ENCODE measurements at regions not wholly inside any gene's neighbourhood (a gene's known extent, or its start where the extent isn't known, plus 50 kb on each side); places are given as distances from the start of the nearest gene placed in this dataset.

GRCh38 chr3:28982906-28983305 is 298.0 kb upstream of the RBMS3 start:
- no peaks in the 10 kb centered on the region for H3K36me3 ChIP-seq
- H3K4me3 ChIP-seq (ENCODE audit: low read depth in 1 of 2, low read length in 1 of 2), result no peak overlapping the region
- no peak for TF ChIP-seq CTCF (IDR thresholded peaks at IDR 0.05)
- no peaks in the 10 kb centered on the region for H3K4me1 ChIP-seq (ENCODE audit: control insufficient read depth in 1 of 2, insufficient read depth in 1 of 2, low read depth in 1 of 2, low read length in 1 of 2)
- no peaks in the 10 kb centered on the region for H3K27me3 ChIP-seq
- H3K9me3 ChIP-seq, result no peaks in the 10 kb centered on the region
- H3K27ac ChIP-seq, result no peak overlapping the region

GRCh38 chr3:28986922-28987321 is 293.9 kb upstream of the RBMS3 start:
- H3K36me3 ChIP-seq, result no peaks in the 10 kb centered on the region
- no peak overlapping the region for H3K4me3 ChIP-seq (ENCODE audit: low read depth in 1 of 2, low read length in 1 of 2)
- no peak overlapping the region for H3K27ac ChIP-seq
- H3K4me1 ChIP-seq (ENCODE audit: control insufficient read depth in 1 of 2, insufficient read depth in 1 of 2, low read depth in 1 of 2, low read length in 1 of 2), result no peaks in the 10 kb centered on the region
- H3K9me3 ChIP-seq, result no peaks in the 10 kb centered on the region
- H3K27me3 ChIP-seq, result no peaks in the 10 kb centered on the region
- no peak for TF ChIP-seq CTCF (IDR thresholded peaks at IDR 0.05)

- no peak overlapping the region for H3K27ac ChIP-seq
Observed at GRCh38 chr3:28989646-28990089, 291.2 kb upstream of the RBMS3 start.

GRCh38 chr3:28994161-28994905 is 286.5 kb upstream of the RBMS3 start:
- no peak overlapping the region for H3K4me3 ChIP-seq (ENCODE audit: low read depth in 1 of 2, low read length in 1 of 2)
- no peak for TF ChIP-seq CTCF (IDR thresholded peaks at IDR 0.05)
- no peaks in the 10 kb centered on the region for H3K9me3 ChIP-seq
- no peaks in the 10 kb centered on the region for H3K36me3 ChIP-seq
- H3K27ac ChIP-seq, result no peak overlapping the region
- H3K4me1 ChIP-seq (ENCODE audit: control insufficient read depth in 1 of 2, insufficient read depth in 1 of 2, low read depth in 1 of 2, low read length in 1 of 2), result no peaks in the 10 kb centered on the region
- H3K27me3 ChIP-seq, result no peaks in the 10 kb centered on the region

More at GRCh38 chr3:28989646-28990089, 291.2 kb upstream of the RBMS3 start:
- no peak overlapping the region for H3K4me3 ChIP-seq (ENCODE audit: low read depth in 1 of 2, low read length in 1 of 2)
- H3K4me1 ChIP-seq (ENCODE audit: control insufficient read depth in 1 of 2, insufficient read depth in 1 of 2, low read depth in 1 of 2, low read length in 1 of 2), result no peaks in the 10 kb centered on the region
- H3K9me3 ChIP-seq, result no peaks in the 10 kb centered on the region
- H3K27me3 ChIP-seq, result no peaks in the 10 kb centered on the region
- no peak for TF ChIP-seq CTCF (IDR thresholded peaks at IDR 0.05)
- no peaks in the 10 kb centered on the region for H3K36me3 ChIP-seq

- H3K27me3 ChIP-seq, result no peaks in the 10 kb centered on the region
- no peak for TF ChIP-seq CTCF (IDR thresholded peaks at IDR 0.05)
- H3K9me3 ChIP-seq, result no peaks in the 10 kb centered on the region
- H3K4me3 ChIP-seq (ENCODE audit: low read depth in 1 of 2, low read length in 1 of 2), result no peak overlapping the region
- no peak overlapping the region for H3K27ac ChIP-seq
- no peaks in the 10 kb centered on the region for H3K36me3 ChIP-seq
- H3K4me1 ChIP-seq (ENCODE audit: control insufficient read depth in 1 of 2, insufficient read depth in 1 of 2, low read depth in 1 of 2, low read length in 1 of 2), result no peaks in the 10 kb centered on the region
Observed at GRCh38 chr3:29004885-29005599, 275.8 kb upstream of the RBMS3 start.
